ENCODE measurements at regions not wholly inside any gene's neighbourhood (a gene's known extent, or its start where the extent isn't known, plus 50 kb on each side); places are given as distances from the start of the nearest gene placed in this dataset.
"Not testable (repeated sequence)": the region's sequence is repeated elsewhere in the genome, so short reads cannot be mapped to it uniquely, and the experiment has no call there.

DNA sequence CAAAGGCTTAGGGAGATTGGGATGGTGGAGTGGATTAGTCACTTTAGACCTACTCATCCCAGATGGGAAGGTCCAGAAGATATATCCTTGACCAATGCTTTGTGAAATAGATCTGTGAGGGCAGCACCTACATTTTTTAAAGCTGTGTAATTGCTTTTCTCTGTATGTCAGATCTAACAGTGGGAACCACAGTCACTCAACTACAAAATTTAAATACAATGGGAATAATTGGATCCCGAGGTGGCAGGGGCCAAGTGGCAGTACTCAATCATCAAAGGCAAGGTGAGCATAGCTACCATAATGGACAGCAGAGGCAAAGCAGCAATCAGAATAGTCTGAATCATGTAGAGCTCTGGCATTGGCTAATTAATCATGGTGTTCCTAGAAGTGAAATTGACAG is 86.1 kb upstream of the PKN2 start:
- DNase-seq, result not testable (repeated sequence)

DNA sequence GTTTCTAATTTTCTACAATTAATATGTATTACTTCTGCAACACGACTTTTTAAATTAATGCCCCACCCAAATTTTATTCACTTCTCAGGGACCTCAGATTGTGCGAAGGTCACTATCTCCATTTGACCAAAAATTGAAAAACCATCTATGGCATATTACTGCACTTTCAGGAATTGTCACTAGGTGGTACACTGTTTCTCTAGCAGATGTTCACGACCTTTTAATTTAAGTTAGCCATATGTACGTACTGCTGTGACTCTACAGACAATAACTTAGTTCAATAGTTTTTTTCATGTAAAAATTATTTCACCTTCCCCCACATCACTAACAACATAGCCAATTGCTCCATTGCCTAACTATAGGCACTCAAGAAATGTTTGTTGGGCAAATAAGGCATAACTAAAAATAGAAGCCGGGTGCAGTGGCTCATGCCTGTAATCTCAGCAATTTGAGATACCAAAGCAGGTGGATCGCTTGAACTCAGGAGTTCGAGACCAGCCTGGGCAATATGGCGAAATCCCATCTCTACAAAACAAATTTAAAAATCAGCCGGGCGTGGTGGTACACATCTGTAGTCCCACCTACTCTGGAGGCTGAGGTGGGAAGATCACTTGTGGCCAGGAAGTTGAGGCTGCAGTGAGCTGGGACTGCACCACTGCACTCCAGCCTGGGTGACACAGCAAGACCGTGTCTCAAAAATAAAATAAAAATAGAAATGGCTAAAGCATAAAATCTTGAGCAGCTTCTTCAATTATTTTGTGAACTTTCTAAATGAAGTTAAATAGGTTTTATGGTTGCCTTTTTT is 75.7 kb upstream of the PKN2 start:
- no peak for DNase-seq

DNA sequence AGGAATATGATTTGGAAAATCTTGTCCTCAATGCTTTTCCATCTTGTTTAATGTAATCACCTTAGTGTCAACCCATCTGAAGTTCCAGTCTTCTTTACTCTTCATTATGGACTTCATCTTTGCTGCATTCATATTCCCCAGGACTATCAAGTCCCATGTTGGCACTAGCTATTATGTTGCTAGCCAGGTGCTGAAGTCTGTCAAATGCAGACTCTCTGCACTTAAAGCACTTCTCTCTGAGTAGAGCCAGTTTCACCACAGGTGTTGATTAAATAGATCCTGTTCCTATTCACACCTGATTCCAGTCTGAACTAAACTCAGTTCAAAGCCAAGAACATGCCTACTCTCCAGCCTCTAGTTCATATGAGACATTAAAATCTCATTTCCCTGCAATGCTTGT is 75.0 kb upstream of the PKN2 start:
- no peak for DNase-seq

DNA sequence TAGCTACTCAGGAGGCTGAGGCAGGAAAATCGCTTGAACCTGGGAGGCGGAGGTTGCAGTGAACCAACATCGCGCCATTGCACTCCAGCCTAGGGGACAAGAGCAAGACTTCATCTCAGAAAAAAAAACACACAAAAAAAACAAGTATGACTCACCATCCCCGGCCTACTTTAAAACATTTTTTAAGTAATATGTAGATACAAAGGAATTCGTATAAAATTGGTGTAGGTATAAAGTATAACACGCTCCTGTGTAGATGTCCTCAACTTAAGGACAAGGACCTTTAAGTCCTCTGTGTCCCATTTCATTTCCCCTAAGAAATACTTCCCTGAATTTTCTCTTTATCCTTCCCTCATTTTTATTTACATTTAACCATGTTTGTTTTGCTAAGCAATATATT is 73.4 kb upstream of the PKN2 start:
- no peak for DNase-seq

DNA sequence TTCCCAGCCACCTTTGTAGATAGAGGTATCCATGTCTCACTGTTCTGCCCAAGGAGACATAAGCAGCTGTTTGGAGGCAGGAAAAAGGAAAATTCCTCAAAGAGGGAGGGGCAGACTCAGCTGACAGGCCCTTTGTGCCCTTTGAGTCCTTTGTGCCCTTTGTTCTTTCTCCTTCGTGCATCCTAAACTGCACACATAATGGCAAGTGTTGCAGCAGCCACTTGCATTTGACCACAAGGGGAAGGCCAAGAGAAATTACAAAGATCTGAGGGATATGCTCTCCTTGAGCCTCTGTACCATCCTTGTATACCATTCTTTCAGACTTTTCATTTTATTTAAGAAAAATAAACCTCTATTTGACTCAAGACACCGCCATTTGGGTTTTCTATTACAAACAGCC is 71.8 kb upstream of the PKN2 start:
- no peak for DNase-seq

DNA sequence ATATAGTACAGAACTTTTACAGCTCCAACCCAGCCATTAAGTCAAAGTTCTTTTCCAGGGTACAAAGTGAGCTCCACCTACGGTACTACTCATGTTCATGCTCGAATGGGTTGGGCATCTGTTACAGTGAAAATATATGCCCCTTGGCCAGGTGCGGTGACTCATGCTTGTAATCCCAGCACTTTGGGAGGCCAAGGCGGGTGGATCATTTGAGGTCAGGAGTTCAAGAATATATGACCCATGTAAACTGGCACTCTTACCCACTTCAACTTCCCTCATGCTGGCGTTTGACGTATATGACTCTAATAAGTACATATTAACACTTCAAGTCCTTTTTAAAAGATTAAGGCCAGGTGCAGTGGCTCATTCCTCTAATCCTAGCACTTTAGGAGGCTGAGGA is 71.3 kb upstream of the PKN2 start:
- DNase-seq, result no peak

DNA sequence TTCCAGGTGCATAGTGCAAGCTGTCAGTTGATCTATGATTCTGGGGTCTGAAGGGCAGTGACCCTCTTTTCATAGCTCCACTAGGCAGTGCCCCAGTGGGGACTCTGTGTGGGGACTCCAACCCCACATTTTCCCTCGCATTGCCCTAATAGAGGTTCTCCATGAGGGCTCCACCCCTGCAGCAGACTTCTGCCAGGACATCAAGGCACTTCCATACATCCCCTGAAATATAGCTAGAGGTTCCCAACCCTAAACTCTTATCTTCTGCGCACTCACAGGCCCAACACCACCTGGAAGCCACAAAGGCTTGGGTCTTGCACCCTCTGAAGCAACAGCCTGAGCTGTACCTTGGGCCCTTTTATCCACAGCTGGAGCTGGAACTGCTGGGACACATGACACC is 65.7 kb upstream of the PKN2 start:
- no peak for DNase-seq

DNA sequence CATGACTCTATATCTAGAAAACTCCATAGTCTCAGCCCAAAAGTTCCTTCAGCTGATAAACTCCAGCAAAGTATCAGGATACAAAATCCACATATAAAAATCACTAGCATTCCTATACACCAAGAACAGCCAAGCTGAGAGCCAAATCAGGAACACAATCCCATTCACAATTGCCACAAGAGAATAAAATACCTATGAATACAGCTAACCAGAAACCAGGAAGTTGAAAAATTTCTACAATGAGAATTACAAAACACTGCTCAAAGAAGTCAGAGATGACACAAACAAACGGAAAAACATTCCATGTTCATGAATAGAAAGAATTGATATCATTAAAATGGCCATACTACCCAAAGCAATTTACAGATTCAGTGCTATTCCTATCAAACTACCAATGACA is 61.0 kb upstream of the PKN2 start:
- DNase-seq, result not testable (repeated sequence)
